ENCODE measurements at regions not wholly inside any gene's neighbourhood (a gene's known extent, or its start where the extent isn't known, plus 50 kb on each side); places are given as distances from the start of the nearest gene placed in this dataset.

- no peaks in the 10 kb centered on the region for H3K27me3 ChIP-seq (ENCODE audit: insufficient read depth, low read length)
- no peak for DNase-seq
- no peaks in the 10 kb centered on the region for H3K9me3 ChIP-seq (ENCODE audit: control insufficient read depth, low read depth, low read length)
- no peaks in the 10 kb centered on the region for H3K9me3 Mint-ChIP-seq
- H2BK20ac ChIP-seq (ENCODE audit: low read depth, low read length, poor library complexity, severe bottlenecking), result no peak overlapping the region
- no peak overlapping the region for H3K23ac ChIP-seq (ENCODE audit: insufficient read length, low read depth, low read length)
- H4K20me1 ChIP-seq (ENCODE audit: control insufficient read depth, insufficient read depth, insufficient read length), result no peaks in the 10 kb centered on the region
- no peak overlapping the region for H3K18ac ChIP-seq (ENCODE audit: insufficient read length, low read depth, low read length)
- H2AK5ac ChIP-seq (ENCODE audit: insufficient read length, low read length), result no peak overlapping the region
- no peaks in the 10 kb centered on the region for H3K79me2 ChIP-seq (ENCODE audit: insufficient read depth, low read length)
- H3T11ph ChIP-seq (ENCODE audit: low read length), result no peak overlapping the region
- H3K27ac Mint-ChIP-seq, result no peak overlapping the region
- H2BK120ac ChIP-seq (ENCODE audit: low read depth, low read length, poor library complexity, severe bottlenecking), result no peak overlapping the region
- no peak overlapping the region for H4K5ac ChIP-seq (ENCODE audit: insufficient read length, low read depth, low read length)
- H3K14ac ChIP-seq (ENCODE audit: insufficient read depth, low read length), result no peak overlapping the region
- peaks cover 3% of the 10 kb centered on the region; the same call in 1 of the 2 replicates for H3K4me1 ChIP-seq (ENCODE audit: insufficient read depth, low read length)
- H3K4me1 Mint-ChIP-seq, result peaks cover 12 to 19% of the 10 kb centered on the region in 2 experiments
- no peak overlapping the region for H2AFZ ChIP-seq (ENCODE audit: low read length)
- no peaks in the 10 kb centered on the region for H3K36me3 Mint-ChIP-seq (ENCODE audit: insufficient read depth in 1 of 3, low read depth in 3 of 3)
- H3K4me2 ChIP-seq (ENCODE audit: insufficient read depth, insufficient read length, low read length), result no peak overlapping the region
- H3K4ac ChIP-seq (ENCODE audit: low read depth, low read length), result no peak overlapping the region
- H3K23me2 ChIP-seq (ENCODE audit: insufficient read length, low read depth, low read length, poor library complexity, severe bottlenecking), result no peaks in the 10 kb centered on the region
- H3K4me3 Mint-ChIP-seq, result no peak overlapping the region
- H2BK5ac ChIP-seq (ENCODE audit: insufficient read length, low read length), result no peak overlapping the region
- H3K9ac ChIP-seq (ENCODE audit: extremely low read depth, insufficient read length, low read length), result no peak overlapping the region
- H2BK12ac ChIP-seq (ENCODE audit: insufficient read length, low read depth, low read length), result no peak overlapping the region
- H3K27me3 Mint-ChIP-seq (ENCODE audit: low read depth), result no peaks in the 10 kb centered on the region; the same call in 1 of the 2 replicates
- no peaks in the 10 kb centered on the region for H3K79me1 ChIP-seq (ENCODE audit: insufficient read depth, low read depth, low read length, poor library complexity, severe bottlenecking)
- H4K8ac ChIP-seq (replicated peaks; ENCODE audit: insufficient read length, low read depth, low read length), result no peak overlapping the region
- H2BK15ac ChIP-seq (ENCODE audit: low read depth, low read length), result no peak overlapping the region
- no peak overlapping the region for H3K27ac ChIP-seq (ENCODE audit: insufficient read length, low read depth, low read length)
- TF ChIP-seq, protein P1, sequence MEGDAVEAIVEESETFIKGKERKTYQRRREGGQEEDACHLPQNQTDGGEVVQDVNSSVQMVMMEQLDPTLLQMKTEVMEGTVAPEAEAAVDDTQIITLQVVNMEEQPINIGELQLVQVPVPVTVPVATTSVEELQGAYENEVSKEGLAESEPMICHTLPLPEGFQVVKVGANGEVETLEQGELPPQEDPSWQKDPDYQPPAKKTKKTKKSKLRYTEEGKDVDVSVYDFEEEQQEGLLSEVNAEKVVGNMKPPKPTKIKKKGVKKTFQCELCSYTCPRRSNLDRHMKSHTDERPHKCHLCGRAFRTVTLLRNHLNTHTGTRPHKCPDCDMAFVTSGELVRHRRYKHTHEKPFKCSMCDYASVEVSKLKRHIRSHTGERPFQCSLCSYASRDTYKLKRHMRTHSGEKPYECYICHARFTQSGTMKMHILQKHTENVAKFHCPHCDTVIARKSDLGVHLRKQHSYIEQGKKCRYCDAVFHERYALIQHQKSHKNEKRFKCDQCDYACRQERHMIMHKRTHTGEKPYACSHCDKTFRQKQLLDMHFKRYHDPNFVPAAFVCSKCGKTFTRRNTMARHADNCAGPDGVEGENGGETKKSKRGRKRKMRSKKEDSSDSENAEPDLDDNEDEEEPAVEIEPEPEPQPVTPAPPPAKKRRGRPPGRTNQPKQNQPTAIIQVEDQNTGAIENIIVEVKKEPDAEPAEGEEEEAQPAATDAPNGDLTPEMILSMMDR (conservative IDR thresholded peaks at IDR 0.05), result no peak
- no peak overlapping the region for H3K56ac ChIP-seq (ENCODE audit: insufficient read length, low read depth, low read length)
- no peak overlapping the region for H4K91ac ChIP-seq (ENCODE audit: insufficient read length, low read depth, low read length)
- no CpG with 5 or more reads among the region's 11 CpGs for WGBS (ENCODE audit: extremely low coverage, insufficient read length, low lambda C conversion rate)
Observed at GRCh38 chr9:14029806-14030374, 284.1 kb downstream of the NFIB start.
